GM19351 (cell line): ENCODE measurements at regions not wholly inside any gene's neighbourhood (a gene's known extent, or its start where the extent isn't known, plus 50 kb on each side); places are given as distances from the start of the nearest gene placed in this dataset.
A peak's percentile ranks its signal among the peaks of the same experiment; 100 is the strongest.
"Not testable (repeated sequence)": the region's sequence is repeated elsewhere in the genome, so short reads cannot be mapped to it uniquely, and the experiment has no call there.

Source experiments
- ATAC-seq: cut with Tn5 transposase; IDR thresholded peaks from one replicate; pipeline ENCODE4 v1.9.1; 2021; ENCODE audit warnings: mild to moderate bottlenecking, moderate library complexity; ENCODE audit not compliant: unreplicated experiment

DNA sequence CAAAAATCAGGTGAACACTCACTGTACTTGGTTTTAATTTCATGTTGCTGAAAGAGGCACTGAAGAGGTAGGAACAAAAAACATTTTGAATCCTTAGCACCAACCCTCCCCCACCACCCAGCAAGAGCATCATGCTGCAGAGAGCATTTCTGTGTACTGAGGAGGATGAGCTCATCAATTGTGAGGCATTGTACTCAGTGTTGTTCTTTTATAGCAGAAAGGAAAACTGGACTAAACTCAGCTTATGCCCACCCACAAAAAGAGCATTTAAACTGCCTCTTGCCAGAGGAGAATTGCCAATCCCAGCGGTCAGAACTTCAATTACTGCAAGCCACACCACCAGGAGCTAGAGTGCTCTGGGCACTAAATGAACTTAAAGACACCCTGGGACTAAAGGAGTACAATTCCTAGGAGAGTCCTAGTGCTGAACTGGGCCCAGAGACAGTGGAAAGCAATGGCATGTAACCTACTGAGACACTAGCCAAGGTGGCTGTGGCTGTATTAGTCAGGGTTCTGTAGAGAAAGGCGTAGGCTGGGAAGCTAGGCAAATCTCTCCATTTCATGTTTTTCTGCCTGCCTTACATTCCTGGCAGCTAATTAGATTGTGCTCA lies 280.7 kb upstream of the KLHL4 start:
- ATAC-seq, result no peak

DNA sequence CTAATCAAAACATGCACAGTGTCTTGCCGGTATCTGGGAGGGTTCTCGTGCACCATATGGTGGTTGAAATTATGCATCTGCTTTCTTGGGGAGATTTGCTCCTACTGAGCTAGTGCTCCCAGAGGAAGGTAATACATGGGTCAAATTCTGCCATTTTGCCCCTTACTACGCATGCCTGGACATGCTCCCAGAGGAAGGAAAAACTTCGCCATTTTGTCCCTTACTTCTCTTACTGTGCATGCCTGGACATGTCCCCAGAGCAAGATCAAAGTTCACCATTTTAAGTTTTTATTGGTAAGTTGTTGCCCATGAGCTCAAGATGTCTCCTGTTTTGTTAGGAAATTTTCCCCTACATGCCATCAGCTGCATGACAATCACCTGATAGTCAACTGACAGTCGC lies 252.1 kb upstream of the KLHL4 start:
- no peak for ATAC-seq

DNA sequence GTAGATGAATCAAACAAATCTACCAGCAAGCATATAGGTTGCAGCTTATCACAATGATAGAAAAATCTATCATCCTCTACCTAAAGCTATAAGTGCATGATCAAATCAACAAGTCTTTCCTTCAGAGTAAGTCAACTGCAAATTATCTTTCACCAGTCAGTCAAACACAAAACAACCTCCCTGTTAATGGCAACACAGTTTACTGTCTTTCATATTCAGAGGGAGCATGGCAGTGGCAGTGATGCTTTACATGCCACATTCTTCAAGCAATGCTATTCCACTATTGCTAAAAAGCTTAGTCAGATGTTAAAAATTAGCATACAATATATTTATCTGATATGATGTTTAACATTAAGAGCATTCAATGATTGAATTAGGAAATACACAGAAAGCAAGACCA lies 245.1 kb upstream of the KLHL4 start:
- ATAC-seq, result no peak

DNA sequence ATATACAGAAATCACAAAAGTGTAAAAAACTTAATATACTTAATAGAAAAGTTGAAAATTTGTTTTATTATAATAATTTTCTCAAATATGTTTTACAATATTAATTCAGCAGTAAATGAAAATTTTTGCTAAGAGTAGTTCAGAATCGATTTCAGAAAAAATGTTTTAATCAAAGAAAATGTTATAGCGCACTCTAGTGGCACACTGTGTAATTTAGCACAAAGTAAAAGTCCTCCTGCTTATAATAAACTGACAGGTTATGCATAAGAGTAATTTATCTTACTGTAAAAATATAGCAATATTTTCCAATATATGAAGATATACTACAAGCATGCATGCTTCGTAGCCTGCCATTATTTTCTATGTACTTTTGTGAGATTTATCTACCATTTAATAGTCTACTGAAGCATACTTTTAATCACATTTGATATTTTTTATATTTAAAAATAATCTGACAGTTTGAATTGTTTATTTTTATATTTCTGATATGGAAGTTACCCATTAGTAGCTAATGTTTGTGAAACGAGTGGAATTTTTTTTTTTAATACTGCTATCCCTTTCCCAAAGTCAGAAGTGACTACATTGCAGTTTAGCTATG lies 217.9 kb upstream of the KLHL4 start:
- ATAC-seq, result peak; percentile 61

DNA sequence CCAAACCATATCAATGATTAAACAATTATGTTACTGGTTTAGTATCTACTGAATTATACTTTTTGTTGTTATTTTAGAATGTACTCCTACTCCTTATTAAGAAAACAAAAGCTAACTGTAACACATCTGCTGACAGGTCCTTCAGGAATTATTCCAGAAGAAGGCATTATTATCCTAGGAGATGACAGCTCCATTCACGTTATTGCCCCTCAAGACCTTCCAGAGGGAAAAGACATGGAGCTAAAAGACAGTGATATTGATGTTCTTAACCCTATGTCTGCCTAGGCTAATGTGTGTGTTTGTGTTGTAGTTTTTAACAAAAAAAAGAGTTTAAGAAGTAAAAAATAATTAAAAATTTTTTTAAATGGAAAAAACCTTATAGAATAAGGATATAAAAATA lies 206.8 kb upstream of the KLHL4 start:
- ATAC-seq, result no peak

DNA sequence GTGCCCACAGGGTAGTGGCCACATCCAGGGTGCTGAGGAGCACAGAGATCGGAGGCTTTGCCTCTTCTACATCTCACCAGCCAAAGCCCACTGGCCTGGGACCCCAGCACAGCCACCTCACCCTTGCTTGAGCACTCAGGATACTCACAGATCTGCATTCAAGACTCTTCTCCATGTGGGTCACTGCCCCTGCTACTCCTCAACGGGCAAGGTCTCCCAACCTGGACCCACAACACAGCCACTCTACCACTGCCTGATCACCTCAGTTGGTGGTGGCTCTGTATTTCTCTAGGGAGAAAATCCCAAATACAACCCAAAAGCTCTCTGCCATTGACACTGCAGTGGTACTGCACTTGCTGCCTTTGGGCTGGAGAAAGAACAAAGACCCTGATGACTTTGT lies 190.3 kb upstream of the KLHL4 start:
- ATAC-seq, result no peak

DNA sequence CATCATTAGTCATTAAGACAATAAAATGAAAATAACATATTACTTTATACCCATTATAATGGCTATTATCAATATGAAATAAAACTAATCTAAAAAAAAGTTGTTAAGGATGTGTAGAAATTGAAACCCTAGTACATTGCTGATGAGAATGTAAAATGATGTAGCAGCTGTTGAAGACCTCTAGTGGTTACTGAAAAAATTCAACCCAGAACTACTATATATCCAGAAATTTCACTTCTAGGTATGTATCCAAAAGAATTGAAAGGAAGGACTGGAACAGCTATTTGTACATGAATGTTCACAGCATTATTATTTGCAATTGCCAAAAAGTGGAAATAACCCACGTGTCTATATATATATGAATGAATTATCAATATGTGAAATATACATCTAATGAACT lies 180.3 kb upstream of the KLHL4 start:
- ATAC-seq, result no peak

DNA sequence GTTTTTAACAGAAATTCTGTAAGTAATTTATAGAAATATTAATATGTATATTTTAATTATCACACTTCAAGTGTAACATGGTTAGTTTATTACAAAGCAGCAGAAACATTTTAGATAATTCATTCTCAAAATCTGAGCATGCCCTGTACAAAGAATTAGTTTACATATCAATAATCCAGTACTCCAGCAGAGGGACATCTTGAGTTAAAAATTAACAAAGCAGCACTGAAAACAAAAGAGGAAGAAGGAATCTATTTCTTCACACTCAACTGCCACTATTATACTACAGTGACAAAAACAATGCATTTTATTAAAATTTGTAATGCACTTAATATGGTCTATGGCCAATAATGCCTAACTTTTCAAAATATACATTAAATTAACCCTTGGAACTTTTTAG lies 179.1 kb upstream of the KLHL4 start:
- peak; percentile 88 for ATAC-seq

DNA sequence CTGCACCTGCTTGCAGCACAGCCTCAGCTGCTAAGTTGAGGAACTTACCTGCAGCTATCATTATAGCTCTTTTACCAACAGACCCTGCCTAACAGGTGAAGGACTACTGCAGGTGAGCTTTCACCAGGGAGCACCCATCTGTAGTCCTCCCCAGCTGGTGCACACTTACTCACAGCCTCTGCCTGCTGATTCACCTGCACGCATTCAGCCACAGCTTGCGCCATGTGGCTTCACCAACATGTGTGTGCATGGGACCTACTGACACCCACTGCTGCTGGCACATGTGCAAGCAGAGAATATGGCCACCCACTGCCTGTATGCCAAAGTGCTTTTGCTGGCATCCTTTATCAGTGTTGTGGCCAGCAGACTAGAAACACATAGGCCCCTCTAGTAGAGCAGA lies 146.7 kb upstream of the KLHL4 start:
- ATAC-seq, result no peak

DNA sequence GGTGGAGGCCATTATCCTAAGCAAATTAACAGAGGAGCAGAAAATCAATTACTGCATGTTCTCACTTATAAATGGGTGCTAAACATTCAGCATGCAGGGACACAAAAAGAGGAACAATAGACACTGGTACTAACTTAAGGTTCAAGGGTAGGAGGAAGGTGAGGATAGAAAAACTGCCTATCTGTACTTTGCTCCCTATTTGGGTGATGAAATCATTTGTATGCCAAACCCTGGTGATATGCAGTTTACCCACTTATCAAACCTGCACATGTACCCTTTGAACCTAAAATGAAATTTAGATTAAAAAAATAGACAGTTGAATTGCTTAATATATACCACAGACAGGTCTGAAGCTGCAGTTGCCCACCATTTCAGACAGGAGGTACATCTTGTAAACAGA lies 143.3 kb upstream of the KLHL4 start:
- ATAC-seq, result no peak

DNA sequence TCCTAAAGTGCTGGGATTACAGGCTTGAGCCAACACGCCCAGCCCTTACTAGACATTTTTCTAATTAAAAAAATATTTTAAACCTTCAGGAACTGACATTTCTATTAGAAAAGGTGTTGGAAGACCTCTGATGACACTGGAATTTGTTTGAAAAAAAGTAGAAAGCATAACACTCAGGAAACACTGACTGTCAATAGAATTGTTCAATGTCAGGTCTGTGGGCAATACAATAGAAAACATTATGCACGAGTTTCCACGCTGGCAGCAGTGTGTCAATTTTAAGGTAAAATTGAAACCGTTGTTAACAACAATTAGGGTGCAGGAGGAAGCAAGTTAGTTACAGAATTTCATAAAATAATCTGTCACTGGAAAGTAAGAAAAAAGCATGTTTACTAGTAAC lies 140.7 kb upstream of the KLHL4 start:
- no peak for ATAC-seq

DNA sequence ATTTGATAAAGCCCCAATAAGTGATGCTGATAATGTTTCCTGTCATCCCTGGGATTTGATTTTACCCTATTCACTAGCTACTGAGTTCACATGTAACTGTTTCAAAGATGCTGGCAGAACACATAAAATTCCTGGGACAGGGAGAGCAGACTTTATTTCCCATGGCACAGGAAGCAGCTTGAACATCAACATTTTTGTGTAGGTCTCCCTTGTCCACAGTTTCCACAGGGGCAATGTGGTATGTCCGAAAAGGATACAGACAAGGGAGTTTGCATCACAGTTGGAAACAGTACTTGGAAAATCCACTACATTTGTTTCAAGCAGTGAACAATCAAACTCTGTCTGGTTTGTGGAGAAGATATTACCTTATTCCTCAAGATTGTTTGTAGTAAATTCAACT lies 129.2 kb upstream of the KLHL4 start:
- ATAC-seq, result no peak

DNA sequence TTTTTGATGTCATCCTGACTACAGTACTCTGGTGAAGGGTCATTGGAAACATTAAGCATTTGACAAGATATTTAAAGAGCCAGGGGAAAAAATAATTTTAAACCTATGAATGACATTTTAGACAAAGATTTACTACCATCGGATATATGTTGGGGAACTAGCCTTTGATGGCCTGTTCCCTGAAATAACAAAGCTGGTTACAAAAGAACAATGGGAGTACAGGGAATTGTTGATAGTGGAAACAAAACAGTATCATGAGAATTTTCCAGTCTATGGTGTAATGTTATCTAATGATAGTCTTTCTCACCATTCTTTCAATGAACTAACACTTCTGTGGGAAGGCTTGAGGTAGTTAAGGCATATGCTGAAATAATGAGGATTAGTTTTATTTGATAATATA lies 125.9 kb upstream of the KLHL4 start:
- no peak for ATAC-seq

DNA sequence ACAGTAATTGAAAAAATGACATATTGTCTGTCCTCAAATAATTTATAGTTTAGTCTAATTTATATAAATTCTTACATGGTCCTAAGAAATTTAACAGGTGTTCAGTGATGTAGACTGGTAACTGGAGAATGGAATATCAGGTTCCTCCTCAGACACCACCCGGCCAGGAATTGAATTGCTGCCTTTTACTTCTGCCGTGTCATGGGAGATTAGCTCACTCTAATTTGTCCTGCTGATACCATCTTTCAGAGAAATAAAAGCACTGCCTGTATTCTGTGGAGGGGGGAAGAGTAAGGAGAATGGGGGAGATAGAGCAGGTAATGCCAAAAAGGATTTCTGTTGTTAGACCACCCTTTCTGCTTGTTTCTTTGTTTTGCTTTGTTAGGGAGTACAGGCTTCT lies 125.2 kb upstream of the KLHL4 start:
- ATAC-seq, result no peak

DNA sequence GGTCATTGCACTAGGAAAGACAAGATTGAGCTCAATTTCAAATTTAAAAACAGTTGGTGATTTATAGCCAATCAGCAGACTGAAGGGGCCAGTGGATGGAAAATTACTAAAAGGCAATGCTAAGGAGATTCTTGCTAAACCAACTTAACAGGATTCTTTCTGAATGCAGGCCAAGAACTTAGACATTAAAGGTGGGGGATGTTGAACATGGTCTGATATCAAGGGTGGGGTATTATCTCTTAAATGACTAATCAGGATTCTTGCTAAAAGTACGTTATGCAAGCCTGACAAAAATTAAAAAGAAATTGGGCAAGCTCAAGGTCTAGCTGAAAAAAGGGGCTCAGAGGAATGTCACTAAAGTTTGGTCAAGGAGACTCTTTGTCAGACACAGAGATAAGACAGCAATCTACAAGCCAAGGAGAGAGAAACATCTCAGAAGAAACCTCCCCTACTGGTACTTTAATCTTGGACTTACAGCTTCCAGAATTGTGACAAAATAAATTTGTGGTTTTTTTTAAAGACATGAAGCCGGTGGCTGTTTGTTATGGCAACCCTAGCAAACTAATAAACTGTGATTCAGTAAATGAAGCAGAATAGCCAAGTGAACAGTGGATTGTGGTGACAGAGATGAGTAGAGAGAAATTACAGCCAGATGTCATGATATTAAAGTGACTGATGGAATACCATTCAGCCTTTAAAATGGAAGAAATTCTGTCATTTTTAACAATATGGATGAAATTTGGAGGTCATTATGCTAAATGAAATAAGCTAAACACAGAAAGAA lies 120.3 kb upstream of the KLHL4 start:
- ATAC-seq, result no peak

DNA sequence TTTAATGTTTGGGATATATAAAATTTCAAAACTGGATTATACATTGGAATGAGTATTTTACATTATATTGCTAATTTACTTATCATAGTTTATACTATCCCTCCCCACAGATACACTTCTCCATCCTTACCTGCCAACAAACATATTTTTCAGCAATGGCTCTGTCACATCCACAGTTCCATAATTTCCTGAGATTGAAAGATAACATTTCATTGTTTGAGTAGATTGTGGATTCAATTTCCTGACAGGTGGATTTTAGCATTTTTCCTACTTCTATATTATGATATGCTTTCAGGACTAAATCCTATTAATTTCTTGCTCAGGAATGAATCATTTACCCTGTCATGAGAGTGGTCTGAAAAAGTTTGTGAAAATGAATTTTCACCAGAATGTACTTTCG lies 115.3 kb upstream of the KLHL4 start:
- no peak for ATAC-seq

DNA sequence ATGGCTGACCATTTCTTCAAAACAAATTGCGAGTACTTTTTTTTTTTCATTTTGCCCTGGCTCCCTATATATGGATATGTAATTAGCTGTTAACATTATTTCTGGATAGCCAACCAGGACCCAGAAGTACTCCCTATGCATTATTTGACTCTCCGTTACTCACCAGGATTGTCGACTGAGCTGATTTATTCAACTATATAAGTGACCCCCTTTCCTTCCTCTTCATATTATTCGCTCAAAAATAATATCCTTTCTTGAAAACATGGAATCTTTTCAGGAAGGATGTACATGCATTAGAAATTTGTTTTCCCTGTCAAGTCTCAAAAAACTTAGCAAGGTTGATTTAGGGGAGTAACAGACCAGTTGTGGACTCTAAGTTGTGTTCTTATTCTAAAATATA lies 114.1 kb upstream of the KLHL4 start:
- no peak for ATAC-seq

DNA sequence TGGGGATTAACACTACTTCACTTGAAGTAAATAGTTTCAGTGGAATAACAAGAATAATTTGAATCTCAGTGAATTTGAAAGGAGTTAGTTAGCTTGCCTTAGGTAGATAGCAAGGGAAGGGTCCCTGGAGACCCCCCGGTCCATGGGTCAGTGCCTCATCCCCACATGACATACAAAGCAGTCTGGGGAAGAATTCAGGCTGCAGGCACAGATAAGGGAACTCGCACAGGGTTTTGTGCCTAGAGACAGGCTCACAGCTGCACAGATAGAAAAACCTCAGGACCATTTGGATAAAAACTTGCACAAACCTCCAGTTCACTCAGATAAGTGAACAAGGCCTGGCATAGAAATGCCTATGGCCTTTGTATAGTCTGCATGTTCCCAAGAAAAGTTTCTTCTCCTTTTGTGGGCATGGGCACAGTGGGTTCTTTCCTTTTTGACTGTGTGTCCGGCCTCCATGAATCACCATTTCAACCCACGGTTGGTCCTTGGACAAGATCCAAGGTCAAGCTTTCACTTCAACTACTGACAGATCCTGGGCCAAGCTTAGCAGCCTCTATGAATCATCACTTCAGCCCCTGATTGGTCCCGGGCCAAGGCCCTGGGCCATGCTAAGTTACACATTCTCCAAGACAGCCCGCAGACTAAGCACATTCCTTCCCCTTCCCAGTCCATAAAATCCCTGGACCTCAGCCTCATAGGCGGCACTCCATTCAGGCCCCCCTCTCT lies 108.3 kb upstream of the KLHL4 start:
- ATAC-seq, result no peak

DNA sequence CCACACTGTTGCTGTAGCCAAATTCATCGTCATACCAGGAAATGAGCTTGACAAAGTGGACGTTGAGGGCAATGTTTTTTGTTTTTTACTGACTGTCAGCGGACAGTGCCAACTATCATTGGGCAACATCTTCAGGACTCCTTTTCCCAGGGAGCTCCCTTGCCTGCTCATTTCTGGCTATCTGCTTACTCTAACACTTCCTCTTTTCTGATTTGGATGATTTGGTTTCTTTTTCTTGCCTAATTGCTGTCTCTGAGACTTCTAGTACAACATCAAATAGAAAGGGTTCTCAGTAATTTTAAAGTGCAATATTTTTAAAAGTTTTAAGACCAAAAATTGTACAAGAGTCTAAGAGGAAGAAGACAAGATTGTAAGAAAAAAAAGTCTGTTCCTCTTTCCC lies 92.0 kb upstream of the KLHL4 start:
- no peak for ATAC-seq

DNA sequence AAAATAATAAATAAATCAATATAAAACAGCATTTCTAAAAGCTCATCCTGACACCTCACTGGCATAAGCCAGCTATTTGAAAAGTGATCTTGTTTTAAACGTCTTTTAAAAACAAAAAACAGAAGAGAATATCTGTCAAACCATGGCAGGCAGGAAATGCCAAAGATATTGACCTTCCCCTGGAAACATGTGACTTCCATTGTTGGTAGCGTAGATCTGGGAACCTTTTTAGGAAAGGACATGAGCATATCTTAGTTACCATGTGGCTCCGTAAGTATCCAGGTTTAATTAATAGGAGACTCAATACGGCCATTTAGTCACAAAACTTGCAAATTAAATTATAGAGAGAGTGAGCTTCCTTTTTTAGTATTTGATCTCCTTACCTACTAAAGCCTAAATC lies 83.0 kb upstream of the KLHL4 start:
- no peak for ATAC-seq

DNA sequence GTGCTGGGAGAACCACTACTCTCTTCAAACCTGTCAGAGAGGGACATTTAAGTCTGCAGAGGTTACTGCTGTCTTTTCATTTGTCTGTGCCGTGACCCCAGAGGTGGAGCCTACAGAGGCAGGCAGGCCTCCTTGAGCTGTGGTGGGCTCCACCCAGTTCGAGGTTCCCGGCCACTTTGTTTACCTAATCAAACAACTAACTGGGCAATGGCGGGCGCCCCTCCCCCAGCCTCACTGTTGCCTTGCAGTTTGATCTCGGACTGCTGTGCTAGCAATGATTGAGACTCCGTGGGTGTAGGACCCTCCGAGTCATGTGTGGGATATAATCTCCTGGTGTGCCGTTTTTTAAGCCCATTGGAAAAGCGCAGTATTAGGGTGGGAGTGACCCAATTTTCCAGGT lies 69.0 kb upstream of the KLHL4 start:
- ATAC-seq, result not testable (repeated sequence)

DNA sequence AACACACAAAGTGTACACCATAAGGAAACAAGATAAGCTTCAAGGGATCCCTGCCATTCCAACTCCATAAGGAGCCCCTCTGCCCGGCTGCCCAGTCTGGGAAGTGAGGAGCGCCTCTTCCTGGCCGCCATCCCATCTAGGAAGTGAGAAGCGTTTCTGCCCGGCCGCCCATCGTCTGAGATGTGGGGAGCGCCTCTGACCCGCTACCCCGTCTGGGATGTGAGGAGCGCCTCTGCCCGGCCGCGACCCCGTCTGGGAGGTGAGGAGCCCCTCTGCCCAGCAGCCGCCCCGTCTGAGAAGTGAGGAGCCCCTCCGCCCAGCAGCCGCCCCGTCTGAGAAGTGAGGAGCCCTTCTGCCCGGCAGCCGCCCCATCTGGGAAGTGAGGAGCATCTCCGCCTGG lies 51.8 kb upstream of the KLHL4 start:
- not testable (repeated sequence) for ATAC-seq
